Ovary (tissue), 3 donors: ENCODE measurements at regions not wholly inside any gene's neighbourhood (a gene's known extent, or its start where the extent isn't known, plus 50 kb on each side); places are given as distances from the start of the nearest gene placed in this dataset.

Experiments used
- POLR2A ChIP-seq: fragments of 450-650 bp; IDR thresholded peaks from one replicate; pipeline ENCODE4 v1.6.1; 2017; ENCODE audit warnings: antibody characterized with exemption, mild to moderate bottlenecking, moderate library complexity
- TF ChIP-seq, protein P1 (sequence below), 3 donors: fragments of 450-650 bp in 2 of 3; fragments of 200-600 bp in 1 of 3; IDR thresholded peaks; one replicate each; pipeline versions ENCODE4 v1.5.1 to v1.8.0; 2016 to 2022; ENCODE audit warnings: antibody characterized with exemption in 3 of 3, mild to moderate bottlenecking in 1 of 3
- donor health status: DM: no; HTN: no; CAD: no.

DNA sequence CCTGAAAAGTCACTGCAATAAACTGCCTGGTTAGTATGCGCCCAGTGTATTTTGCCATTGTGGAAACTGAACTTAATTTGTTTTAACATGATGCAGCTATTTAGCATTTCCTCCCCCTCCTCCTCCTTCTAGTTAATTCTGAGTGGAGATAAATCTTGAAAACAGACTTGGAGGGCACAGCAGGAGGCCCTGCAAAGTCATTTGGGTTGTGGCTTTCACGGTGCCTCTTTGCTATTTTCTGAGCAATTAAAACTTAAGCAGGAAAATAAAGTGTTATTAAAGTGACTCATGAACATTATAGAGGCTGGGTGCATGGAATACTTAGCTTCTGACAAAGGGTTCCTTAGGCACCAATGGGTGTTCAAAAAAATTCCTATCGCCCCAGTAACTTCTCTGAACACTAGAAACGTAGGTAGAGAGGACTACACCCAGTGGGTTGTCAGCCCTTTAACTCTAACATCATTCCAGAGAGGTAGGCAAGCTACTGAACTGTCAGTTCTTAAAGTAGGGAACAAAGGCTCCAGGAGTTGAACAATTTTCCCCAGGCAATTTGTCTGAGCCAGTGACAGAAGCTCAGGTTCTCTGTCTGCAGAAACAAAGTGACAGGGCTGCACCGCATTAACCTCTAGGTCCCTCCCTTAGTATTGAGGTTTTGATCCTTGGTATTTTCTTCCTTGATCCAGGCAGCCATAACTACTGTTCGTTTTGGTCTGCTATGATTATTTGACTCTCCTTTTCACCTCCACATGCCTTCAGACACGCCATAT is 158.3 kb upstream of the KIT start:
- TF ChIP-seq, protein P1, sequence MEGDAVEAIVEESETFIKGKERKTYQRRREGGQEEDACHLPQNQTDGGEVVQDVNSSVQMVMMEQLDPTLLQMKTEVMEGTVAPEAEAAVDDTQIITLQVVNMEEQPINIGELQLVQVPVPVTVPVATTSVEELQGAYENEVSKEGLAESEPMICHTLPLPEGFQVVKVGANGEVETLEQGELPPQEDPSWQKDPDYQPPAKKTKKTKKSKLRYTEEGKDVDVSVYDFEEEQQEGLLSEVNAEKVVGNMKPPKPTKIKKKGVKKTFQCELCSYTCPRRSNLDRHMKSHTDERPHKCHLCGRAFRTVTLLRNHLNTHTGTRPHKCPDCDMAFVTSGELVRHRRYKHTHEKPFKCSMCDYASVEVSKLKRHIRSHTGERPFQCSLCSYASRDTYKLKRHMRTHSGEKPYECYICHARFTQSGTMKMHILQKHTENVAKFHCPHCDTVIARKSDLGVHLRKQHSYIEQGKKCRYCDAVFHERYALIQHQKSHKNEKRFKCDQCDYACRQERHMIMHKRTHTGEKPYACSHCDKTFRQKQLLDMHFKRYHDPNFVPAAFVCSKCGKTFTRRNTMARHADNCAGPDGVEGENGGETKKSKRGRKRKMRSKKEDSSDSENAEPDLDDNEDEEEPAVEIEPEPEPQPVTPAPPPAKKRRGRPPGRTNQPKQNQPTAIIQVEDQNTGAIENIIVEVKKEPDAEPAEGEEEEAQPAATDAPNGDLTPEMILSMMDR (IDR thresholded peaks at IDR 0.05): no peak
- TF ChIP-seq POLR2A: no peak
